ENCODE measurements at regions not wholly inside any gene's neighbourhood (a gene's known extent, or its start where the extent isn't known, plus 50 kb on each side); places are given as distances from the start of the nearest gene placed in this dataset.
"Not testable (repeated sequence)": the region's sequence is repeated elsewhere in the genome, so short reads cannot be mapped to it uniquely, and the experiment has no call there.

GRCh38 chr3:103937094-103937493 lies 1429.6 kb upstream of the ALCAM start:
- DNase-seq: no peak

- DNase-seq: no peak
These were observed 1419.6 kb upstream of the ALCAM start for GRCh38 chr3:103947062-103947461.

GRCh38 chr3:103949693-103950092 lies 1417.0 kb upstream of the ALCAM start:
- no peak for DNase-seq

- no peak for DNase-seq
These were observed 1416.0 kb upstream of the ALCAM start for GRCh38 chr3:103950676-103951075.

GRCh38 chr3:103953796-103954195 lies 1412.9 kb upstream of the ALCAM start:
- DNase-seq: no peak

GRCh38 chr3:103960819-103961218 lies 1405.9 kb upstream of the ALCAM start:
- DNase-seq: no peak

GRCh38 chr3:103963599-103963998 lies 1403.1 kb upstream of the ALCAM start:
- no peak for DNase-seq

- DNase-seq: no peak
These were observed 1400.9 kb upstream of the ALCAM start for GRCh38 chr3:103965764-103966163.

- no peak for DNase-seq
These were observed 1400.0 kb upstream of the ALCAM start for GRCh38 chr3:103966749-103967148.

GRCh38 chr3:103968131-103968530 lies 1398.6 kb upstream of the ALCAM start:
- no peak for DNase-seq

- DNase-seq: no peak
These were observed 1398.0 kb upstream of the ALCAM start for GRCh38 chr3:103968751-103969150.

GRCh38 chr3:103976931-103977339 lies 1389.8 kb upstream of the ALCAM start:
- no peak for DNase-seq

- no peak for DNase-seq
These were observed 1389.3 kb upstream of the ALCAM start for GRCh38 chr3:103977417-103977816.

- DNase-seq: no peak
These were observed 1375.1 kb upstream of the ALCAM start for GRCh38 chr3:103991461-103992115.

GRCh38 chr3:103992469-103992868 lies 1374.2 kb upstream of the ALCAM start:
- no peak for DNase-seq

- DNase-seq: no peak
These were observed 1361.8 kb upstream of the ALCAM start for GRCh38 chr3:104004956-104005355.

- no peak for DNase-seq
These were observed 1360.9 kb upstream of the ALCAM start for GRCh38 chr3:104005815-104006214.

GRCh38 chr3:104018541-104018940 lies 1348.2 kb upstream of the ALCAM start:
- no peak for DNase-seq

- DNase-seq: no peak
These were observed 1335.1 kb upstream of the ALCAM start for GRCh38 chr3:104031598-104031997.

GRCh38 chr3:104032283-104032682 lies 1334.4 kb upstream of the ALCAM start:
- no peak for DNase-seq

GRCh38 chr3:104040896-104041295 lies 1325.8 kb upstream of the ALCAM start:
- DNase-seq: no peak

- not testable (repeated sequence) for DNase-seq
These were observed 1323.6 kb upstream of the ALCAM start for GRCh38 chr3:104043001-104043543.

- no peak for DNase-seq
These were observed 1322.7 kb upstream of the ALCAM start for GRCh38 chr3:104044002-104044401.

- DNase-seq: no peak
These were observed 1300.1 kb upstream of the ALCAM start for GRCh38 chr3:104066658-104067057.

- no peak for DNase-seq
These were observed 1297.6 kb upstream of the ALCAM start for GRCh38 chr3:104069114-104069513.
